Glomerular visceral epithelial cell (primary cell): ENCODE measurements at regions not wholly inside any gene's neighbourhood (a gene's known extent, or its start where the extent isn't known, plus 50 kb on each side); places are given as distances from the start of the nearest gene placed in this dataset.
A peak's percentile ranks its signal among the peaks of the same experiment; 100 is the strongest.

ENCODE experiments used
- DNase-seq: peaks from one replicate; pipeline ENCODE4 v3.0.0-alpha.2; 2016; ENCODE audit errors: extremely low spot score

DNA sequence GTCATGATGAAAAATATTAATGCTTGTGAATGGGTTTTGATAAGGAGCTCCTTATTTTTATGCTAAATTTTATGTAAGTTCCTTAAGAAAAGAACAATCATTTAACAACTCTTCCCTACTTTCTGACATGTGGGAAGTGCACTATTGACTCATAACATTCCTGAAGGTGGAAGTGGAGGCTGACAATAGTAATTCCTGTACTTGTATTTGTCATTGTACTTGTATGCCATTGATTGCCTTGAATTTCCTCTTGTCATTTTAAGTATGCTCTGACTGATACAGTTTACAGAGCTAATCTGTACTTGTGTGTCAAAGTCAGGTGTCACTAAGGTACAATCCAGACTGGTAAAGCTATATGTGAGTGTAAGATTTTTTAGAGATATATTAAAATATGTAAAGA, 440.0 kb downstream of the SLC16A7 start:
- no peak for DNase-seq

DNA sequence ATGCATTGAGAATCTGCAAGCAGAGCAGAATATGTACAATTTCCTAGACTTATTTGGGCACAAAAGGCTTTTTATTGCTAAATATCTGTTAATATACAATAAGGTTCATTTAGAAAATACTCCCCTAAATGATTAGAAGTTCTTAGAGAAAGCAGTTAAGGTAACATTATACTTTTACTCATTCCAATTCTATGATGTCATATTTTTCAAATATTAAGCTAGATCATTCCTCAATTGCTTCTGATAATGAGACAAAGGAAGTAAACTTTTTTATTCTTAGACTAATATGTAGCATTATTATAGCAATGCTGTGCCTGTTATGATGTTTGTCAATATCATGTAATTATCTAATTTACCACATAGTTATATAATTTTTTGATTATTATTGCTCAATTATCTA, 447.0 kb downstream of the SLC16A7 start:
- no peak for DNase-seq

- DNase-seq, result no peak
Measured at GRCh38 chr12:60043236-60043635, 447.4 kb downstream of the SLC16A7 start.

DNA sequence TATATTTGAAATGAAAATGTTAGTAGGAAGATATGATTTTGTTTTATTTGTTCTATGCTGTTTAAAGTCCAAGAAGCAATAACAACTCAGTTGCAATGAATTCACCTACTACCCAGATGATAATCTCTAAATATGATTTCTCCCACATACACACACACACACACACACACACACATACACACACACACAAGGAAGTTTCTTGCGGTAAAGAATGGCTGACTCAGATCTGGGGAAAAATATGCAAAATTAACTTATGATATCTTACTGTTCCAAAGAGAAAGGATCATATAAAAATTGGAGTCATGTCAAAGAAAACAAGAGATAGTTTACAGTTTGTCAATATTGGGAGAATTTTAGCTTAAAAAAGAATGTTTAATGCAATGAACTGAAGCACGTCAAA, 456.7 kb downstream of the SLC16A7 start:
- DNase-seq, result peak; percentile 4

DNA sequence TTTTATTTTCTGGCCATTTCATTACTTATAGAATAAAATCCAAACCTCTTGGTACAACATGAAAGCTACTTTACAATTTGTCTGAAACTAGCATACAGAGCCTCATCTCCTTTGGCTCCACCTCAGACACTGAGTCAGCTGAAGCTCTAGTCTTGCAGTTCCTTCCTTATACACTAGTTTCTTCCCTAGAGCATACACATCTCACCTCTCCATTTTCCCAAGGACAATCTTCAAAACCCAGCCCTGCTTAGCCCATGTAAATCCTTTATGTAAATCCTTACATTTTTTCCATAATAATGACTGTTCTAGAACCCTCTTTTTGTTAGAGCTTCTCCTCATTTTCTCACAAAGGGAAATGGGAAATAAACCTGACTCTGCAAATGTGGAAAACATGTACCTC, 463.4 kb downstream of the SLC16A7 start:
- DNase-seq, result no peak

DNA sequence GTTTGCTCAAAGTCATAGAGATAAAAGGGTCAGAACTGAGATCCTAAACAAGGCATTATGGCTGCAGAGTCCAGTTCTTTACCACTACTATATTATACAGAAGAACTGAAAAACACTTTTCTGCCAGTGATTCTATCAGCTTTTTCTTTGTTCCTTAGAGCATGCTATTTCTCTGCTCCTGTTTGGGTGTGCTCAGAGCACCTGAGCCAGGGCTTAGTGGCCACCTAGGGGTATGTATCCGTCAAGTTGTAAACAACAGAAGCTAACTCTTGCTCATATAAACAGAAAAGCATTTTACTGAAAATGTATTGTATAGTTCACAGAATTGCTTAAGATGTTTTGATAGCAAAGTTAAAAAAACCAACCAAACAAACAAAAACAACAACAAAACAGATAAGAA, 470.8 kb downstream of the SLC16A7 start:
- no peak for DNase-seq

GRCh38 chr12:60070552-60070951, 474.7 kb downstream of the SLC16A7 start:
- no peak for DNase-seq

DNA sequence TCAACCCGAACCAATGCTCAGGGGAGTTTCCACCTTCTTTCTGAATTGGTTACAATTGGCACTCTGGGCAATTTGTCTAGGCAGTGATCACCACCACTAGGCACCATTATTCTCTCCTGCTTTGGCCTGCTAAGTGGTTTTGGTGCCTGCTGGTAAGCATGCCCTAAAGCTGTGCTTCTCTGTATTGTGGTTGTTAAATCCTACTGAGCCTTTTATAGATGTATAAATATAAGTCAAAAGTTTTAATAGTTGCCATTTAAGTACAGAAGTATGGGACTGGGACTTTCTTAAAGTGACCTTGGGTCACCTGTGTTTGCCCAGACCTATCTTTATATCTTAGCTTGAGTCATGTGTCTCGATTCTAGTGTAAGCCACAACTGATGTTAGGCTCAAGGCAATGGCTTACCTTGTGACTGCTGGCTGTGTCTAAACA, 475.9 kb downstream of the SLC16A7 start:
- DNase-seq, result no peak

- DNase-seq, result no peak
Measured at GRCh38 chr12:60072911-60073310, 477.1 kb downstream of the SLC16A7 start.

DNA sequence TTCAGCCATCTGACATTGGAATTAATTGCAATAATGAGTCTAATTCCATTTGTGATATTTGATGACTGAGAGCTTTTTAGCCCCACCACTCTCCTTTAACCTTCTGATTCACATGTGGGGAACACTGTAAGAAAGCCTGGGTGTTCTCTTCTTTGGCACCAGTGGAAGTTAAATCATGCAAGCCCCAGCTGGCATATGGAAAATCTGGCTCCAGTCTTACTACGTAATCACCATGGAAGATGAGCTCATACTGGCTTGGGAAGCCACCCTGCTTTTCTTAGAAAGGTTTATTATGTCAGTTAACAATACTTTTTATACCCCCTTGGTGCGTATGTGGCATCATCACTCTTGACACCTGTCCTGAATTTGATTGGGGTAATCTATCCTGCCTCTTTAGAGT, 479.3 kb downstream of the SLC16A7 start:
- DNase-seq, result no peak

DNA sequence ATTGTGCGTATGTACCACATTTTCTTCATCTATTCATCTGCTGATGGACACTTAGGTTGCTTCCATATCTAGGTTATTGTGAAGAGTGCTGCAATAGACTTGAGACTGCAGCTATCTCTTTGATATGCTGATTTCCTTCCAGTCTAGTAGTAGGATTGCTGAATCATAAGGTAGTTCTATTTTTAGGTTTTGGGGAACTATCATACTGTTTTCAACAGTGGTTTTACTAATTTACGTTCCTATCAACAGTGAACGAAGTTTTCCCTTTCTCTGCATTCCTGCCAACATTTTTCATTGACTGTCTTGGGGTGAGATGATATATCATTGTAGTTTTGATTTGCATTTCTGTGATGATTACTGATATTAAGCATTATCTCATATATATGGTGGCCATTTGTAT, 482.2 kb downstream of the SLC16A7 start:
- no peak for DNase-seq

DNA sequence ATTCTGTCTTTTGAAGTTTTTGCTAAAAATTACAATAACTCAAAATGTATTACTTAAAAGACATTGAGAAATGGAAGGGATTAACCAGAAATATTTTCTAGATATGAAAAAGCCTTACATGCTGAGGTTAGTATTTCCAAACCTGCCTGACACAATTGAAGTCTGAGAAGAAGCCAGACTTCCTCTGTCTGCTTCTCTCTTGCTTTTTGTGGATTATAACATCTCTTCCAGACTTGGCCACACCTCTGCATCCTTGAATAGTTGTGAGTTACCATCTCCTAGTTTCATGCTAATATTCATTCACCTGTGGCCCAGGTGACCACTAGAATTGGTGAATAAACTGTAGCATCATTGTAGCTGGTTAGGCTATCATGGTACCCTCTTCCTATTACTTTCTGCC, 497.6 kb downstream of the SLC16A7 start:
- no peak for DNase-seq

DNA sequence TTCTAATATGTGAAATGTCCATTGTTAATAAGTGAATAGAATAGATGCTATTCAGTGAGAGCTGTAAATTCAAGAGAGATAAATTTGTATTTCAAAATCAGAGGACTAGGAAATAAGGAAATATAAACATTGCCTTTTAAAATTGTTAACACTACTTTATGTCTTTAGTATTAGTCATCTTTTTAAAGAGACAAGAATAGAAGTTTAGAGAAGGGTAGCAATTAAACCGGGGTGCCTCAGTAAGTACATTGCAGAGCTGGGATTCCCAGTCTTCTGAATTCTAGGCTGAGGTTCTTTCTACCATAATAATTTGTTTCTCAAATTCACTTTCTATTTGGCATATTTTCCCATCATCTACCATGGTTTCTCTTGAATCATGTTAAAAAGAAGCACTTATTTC, 498.6 kb downstream of the SLC16A7 start:
- DNase-seq, result no peak

DNA sequence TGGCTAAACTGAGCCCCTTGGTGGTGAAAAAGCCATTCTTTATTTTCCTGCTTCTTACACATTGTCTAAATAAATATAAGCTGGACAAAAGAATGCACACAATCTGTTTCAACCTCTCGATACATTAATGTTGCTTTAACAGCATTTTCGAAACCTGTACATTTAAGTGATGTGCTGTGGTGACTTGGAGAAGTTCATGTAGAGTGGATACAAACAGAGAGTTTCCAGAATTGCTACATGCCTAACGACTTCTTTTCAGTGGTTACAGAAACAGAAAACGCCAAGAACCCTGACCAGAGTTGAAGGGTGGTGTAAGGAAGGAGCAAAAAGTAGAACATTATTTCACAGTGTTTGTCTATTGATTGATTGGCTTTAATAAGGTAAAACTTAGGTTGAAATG, 500.9 kb downstream of the SLC16A7 start:
- no peak for DNase-seq

DNA sequence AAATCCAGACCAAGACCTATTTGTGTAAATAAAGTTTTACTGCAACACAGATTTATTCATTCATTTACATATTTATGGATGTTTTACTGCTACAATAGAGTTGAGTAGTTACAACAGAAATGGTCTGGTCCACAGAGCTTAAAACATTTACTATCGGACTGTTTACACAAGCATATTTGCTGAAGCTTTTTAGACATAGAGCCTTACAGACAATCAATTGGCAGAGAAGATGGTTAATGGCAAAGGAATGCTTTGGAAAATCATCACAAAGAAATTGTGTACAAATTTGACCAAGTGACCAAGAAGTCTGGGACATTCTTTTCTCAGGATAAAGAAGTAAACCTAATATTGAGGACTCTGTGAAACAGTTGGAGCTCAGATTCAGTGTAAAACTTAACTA, 504.3 kb downstream of the SLC16A7 start:
- DNase-seq, result no peak

GRCh38 chr12:60100852-60101251, 505.0 kb downstream of the SLC16A7 start:
- no peak for DNase-seq

DNA sequence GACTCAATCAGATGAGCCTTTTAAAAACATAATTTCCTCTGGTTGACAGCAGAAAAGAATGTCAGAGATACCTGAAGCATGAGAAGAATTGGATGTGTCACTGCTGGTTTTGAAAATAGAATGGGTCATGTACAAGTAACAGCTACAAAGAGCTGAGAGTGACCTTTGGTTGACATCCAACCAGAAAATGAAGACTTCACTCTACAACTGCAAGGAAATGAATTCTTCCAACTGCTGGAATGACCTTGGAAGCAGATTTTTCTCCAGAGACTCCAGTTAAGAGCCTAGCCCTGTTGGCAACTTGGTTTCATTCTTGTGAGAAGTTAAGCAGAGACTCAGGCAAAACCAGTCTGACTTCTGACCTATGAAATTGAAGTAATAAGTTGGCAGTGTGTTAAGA, 505.9 kb downstream of the SLC16A7 start:
- DNase-seq, result peak; percentile 8

DNA sequence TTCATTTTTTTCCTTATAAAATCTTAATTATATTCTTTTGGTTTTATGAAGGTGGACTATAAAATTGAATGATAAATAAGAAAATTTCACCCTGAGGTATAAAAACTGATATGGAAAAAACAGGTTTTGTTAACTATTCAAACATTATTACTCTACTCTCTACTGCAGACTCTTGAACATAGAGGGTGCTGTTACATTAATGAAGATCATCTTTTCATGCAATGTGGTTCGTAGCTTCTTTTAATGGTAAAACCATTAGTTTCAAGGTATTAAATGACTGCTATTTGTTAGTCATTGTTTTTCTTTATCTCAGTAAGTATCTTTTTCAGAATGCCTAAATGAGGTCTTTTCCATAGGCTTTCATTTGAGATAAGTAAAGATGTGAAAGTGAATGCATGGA, 510.4 kb downstream of the SLC16A7 start:
- no peak for DNase-seq

DNA sequence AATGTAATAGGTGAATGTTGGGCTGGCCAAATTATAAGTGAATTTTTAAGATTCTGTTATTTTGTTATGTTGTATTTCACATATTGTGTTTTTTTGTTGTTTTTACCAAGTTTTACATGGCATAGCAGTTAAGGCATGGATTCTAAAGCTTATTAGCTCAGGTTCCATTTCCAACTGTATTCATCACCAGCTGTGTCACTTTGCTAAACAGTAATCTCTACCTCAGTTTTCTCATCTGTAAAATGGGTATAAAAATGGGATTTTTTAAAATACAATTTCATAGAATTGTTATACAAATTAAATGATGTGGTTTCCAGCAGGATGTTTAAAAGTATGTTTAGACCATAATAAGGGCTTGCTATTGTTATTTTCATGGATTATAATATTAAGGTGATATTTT, 512.2 kb downstream of the SLC16A7 start:
- DNase-seq, result no peak

DNA sequence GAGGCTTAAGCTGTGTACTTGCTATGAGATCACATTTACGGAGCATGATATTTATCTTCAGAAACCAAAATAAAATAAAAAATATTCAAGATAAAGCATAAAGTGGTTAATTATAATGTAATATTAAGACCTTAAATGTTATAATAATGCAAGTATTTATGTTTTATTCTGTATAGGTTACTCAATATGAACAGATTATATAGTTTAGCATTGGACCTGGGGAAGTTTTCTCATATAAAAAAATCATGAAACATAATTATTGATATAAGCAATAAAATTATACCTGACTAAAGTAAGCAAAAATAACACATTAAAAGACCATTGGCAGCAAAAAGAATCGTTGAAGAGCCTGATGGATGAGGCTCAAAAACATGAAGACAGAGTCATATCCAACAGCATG, 516.2 kb downstream of the SLC16A7 start:
- DNase-seq, result no peak

DNA sequence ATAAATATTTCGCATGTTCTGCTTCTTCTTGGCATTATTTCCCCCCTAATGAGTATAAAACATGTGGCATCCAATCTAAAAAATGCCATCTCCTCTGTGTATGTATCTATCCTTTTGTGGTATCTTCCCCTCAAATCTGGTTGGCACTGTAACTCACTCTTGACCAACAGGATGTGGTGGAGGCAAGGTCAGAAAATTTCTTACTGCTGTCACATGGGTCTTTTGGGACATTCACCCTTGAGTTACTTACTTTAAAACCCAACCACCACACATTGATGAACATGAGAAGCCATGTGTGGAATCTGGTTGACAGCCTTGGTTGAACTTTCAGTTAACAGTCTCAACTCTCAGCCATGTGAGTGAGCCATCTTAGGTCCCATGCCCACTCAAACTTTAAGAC, 516.9 kb downstream of the SLC16A7 start:
- no peak for DNase-seq

GRCh38 chr12:60114169-60114568, 518.3 kb downstream of the SLC16A7 start:
- no peak for DNase-seq

DNA sequence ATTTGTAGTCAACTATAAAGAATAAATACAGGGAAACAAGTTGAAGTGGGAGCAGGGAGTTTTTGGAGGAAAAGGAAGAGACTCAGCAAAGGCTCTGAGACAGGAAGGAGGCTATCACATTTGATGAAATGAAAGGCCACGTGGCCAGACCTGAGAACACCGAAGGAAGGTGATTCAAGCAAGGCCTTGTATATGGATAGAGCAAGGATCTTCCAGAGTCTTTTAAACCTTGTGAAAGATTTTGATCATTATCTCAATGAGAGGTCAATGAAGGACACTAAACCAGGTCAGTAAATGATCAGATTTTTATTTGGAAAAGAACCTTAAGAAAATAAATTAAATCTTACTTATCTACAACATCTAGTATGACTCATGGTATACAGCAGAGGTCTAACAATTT, 523.5 kb downstream of the SLC16A7 start:
- DNase-seq, result no peak

DNA sequence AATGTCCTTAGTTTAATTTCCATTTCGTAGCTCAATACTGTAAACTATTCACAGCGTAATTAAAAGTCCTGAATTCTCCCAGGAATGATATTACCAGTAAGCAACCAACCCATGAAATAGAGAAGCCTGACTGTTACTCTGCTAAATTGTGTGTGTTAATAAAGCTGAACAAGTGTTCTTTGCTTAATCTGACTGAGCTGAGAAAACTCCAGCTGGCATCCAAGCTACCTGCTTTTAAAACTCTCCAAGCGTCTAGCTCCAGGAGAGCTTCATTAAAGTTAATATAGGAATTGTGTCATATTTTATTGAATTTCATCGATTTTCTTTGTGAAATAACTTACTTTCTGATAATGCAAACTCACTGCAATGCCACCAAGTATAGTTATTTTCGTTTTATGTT, 524.4 kb downstream of the SLC16A7 start:
- no peak for DNase-seq

- DNase-seq, result no peak
Measured at GRCh38 chr12:60123557-60123956, 527.7 kb downstream of the SLC16A7 start.
